ENCODE measurements at regions not wholly inside any gene's neighbourhood (a gene's known extent, or its start where the extent isn't known, plus 50 kb on each side); places are given as distances from the start of the nearest gene placed in this dataset.

- Mint-ChIP-seq H3K4me1 (no peaks in the 10 kb centered on the region), H3K9me3 (peaks cover 0 to 7% of the 10 kb centered on the region in 2 donors), H3K36me3 (no peaks in the 10 kb centered on the region), H3K27me3 (ENCODE audit: low read depth in 2 of 2) (no peaks in the 10 kb centered on the region), H3K4me3 (no peak overlapping the region), H3K27ac (no peak overlapping the region)
- ATAC-seq (no peak), DNase-seq (no peak)
- H3K27ac ChIP-seq (ENCODE audit: low read length) = no peak overlapping the region
- H3K9me3 ChIP-seq (ENCODE audit: control insufficient read depth, insufficient read depth, low read length) = peaks cover 3% of the 10 kb centered on the region
- intact Hi-C loops (cut with micrococcal nuclease) = no loop called here
- H3K4me3 ChIP-seq (ENCODE audit: low read length) = no peak overlapping the region
- WGBS (ENCODE audit: insufficient coverage) = no CpG with 5 or more reads among the region's 1 CpG
- H3K36me3 ChIP-seq (ENCODE audit: control insufficient read depth, insufficient read depth, low read length) = no peaks in the 10 kb centered on the region
- no peaks in the 10 kb centered on the region for H3K27me3 ChIP-seq (ENCODE audit: control insufficient read depth, insufficient read depth, low read length)
- H3K4me1 ChIP-seq (ENCODE audit: control insufficient read depth, insufficient read depth, low read length) = no peaks in the 10 kb centered on the region
- no peak for TF ChIP-seq CTCF (IDR thresholded peaks at IDR 0.05)
These were observed 50.2 kb upstream of the MME start for GRCh38 chr3:155029941-155030340.

GRCh38 chr3:155026999-155027591, 53.0 kb upstream of the MME start:
- no peak for TF ChIP-seq CTCF (IDR thresholded peaks at IDR 0.05)
- Histone ChIP-seq H3K9me3 (ENCODE audit: control insufficient read depth, insufficient read depth, low read length) (peaks cover 5% of the 10 kb centered on the region), H3K4me1 (ENCODE audit: control insufficient read depth, insufficient read depth, low read length) (no peaks in the 10 kb centered on the region), H3K27me3 (ENCODE audit: control insufficient read depth, insufficient read depth, low read length) (no peaks in the 10 kb centered on the region), H3K4me3 (ENCODE audit: low read length) (no peak overlapping the region), H3K27ac (ENCODE audit: low read length) (no peak overlapping the region), H3K36me3 (ENCODE audit: control insufficient read depth, insufficient read depth, low read length) (no peaks in the 10 kb centered on the region)
- H3K4me3 Mint-ChIP-seq = no peak overlapping the region
- DNase-seq (no peak), ATAC-seq (no peak)
- H3K27ac Mint-ChIP-seq = no peak overlapping the region
- intact Hi-C loops (cut with micrococcal nuclease) = no loop called here
- H3K36me3 Mint-ChIP-seq = no peaks in the 10 kb centered on the region
- 71% methylated on average over 2 of the region's 2 CpGs for WGBS (ENCODE audit: insufficient coverage)
- H3K9me3 Mint-ChIP-seq = peaks cover 0 to 7% of the 10 kb centered on the region in 2 donors
- no peaks in the 10 kb centered on the region for H3K27me3 Mint-ChIP-seq (ENCODE audit: low read depth in 2 of 2)
- H3K4me1 Mint-ChIP-seq = no peaks in the 10 kb centered on the region

GRCh38 chr3:155024006-155024638, 56.0 kb upstream of the MME start:
- DNase-seq (no peak), ATAC-seq (no peak)
- Mint-ChIP-seq H3K4me3 (no peak overlapping the region), H3K27ac (no peak overlapping the region), H3K27me3 (ENCODE audit: low read depth in 2 of 2) (no peaks in the 10 kb centered on the region), H3K9me3 (peaks cover 0 to 14% of the 10 kb centered on the region in 2 donors), H3K36me3 (no peaks in the 10 kb centered on the region), H3K4me1 (no peaks in the 10 kb centered on the region)
- Histone ChIP-seq H3K4me1 (ENCODE audit: control insufficient read depth, insufficient read depth, low read length) (no peaks in the 10 kb centered on the region), H3K4me3 (ENCODE audit: low read length) (no peak overlapping the region), H3K27me3 (ENCODE audit: control insufficient read depth, insufficient read depth, low read length) (no peaks in the 10 kb centered on the region), H3K9me3 (ENCODE audit: control insufficient read depth, insufficient read depth, low read length) (peaks cover 5% of the 10 kb centered on the region), H3K27ac (ENCODE audit: low read length) (no peak overlapping the region), H3K36me3 (ENCODE audit: control insufficient read depth, insufficient read depth, low read length) (no peaks in the 10 kb centered on the region)
- WGBS (ENCODE audit: insufficient coverage) = 84% methylated on average over 1 of the region's 2 CpGs
- intact Hi-C loops (cut with micrococcal nuclease) = no loop called here
- no peak for TF ChIP-seq CTCF (IDR thresholded peaks at IDR 0.05)

GRCh38 chr3:155022896-155023295, 57.2 kb upstream of the MME start:
- Histone ChIP-seq H3K9me3 (ENCODE audit: control insufficient read depth, insufficient read depth, low read length) (peaks cover 5% of the 10 kb centered on the region), H3K36me3 (ENCODE audit: control insufficient read depth, insufficient read depth, low read length) (no peaks in the 10 kb centered on the region), H3K4me3 (ENCODE audit: low read length) (no peak overlapping the region), H3K4me1 (ENCODE audit: control insufficient read depth, insufficient read depth, low read length) (no peaks in the 10 kb centered on the region), H3K27ac (ENCODE audit: low read length) (no peak overlapping the region), H3K27me3 (ENCODE audit: control insufficient read depth, insufficient read depth, low read length) (no peaks in the 10 kb centered on the region)
- no peaks in the 10 kb centered on the region for H3K27me3 Mint-ChIP-seq (ENCODE audit: low read depth in 2 of 2)
- no peaks in the 10 kb centered on the region for H3K4me1 Mint-ChIP-seq
- peaks cover 0 to 11% of the 10 kb centered on the region in 2 donors for H3K9me3 Mint-ChIP-seq
- H3K4me3 Mint-ChIP-seq = no peak overlapping the region
- ATAC-seq = no peak
- no peaks in the 10 kb centered on the region for H3K36me3 Mint-ChIP-seq
- no peak for TF ChIP-seq CTCF (IDR thresholded peaks at IDR 0.05)
- intact Hi-C loops (cut with micrococcal nuclease) = no loop called here
- no peak for DNase-seq
- no peak overlapping the region for H3K27ac Mint-ChIP-seq
